Heart right ventricle (tissue), 16 donors: ENCODE measurements at regions not wholly inside any gene's neighbourhood (a gene's known extent, or its start where the extent isn't known, plus 50 kb on each side); places are given as distances from the start of the nearest gene placed in this dataset.

ENCODE experiments used
- ATAC-seq, 8 donors: fragments of 200-7000 bp; cut with Tn5 transposase; one replicate each; pipeline ENCODE4 v1.9.1; 2020; ENCODE audit warnings: mild to moderate bottlenecking in 8 of 8, moderate library complexity in 8 of 8, moderate number of reproducible peaks in 1 of 8
- DNase-seq, 2 donors: peaks; one replicate each; pipeline ENCODE4 v3.0.0-alpha.2; 2020
- H3K27ac ChIP-seq, 10 donors: fragments of 200-600 bp; sonication (generic) in 2 of 10; one replicate each; pipeline versions ENCODE4 v1.5.0 to v1.8.0; 2020 to 2022; ENCODE audit warnings: mild to moderate bottlenecking in 3 of 10
- H3K27me3 ChIP-seq, 7 donors: fragments of 200-600 bp; one replicate each; pipeline ENCODE4 v1.8.0; 2021 to 2022; ENCODE audit warnings: mild to moderate bottlenecking in 2 of 7
- H3K36me3 ChIP-seq, 9 donors: fragments of 200-600 bp; sonication (generic) in 1 of 9; one replicate each; pipeline versions ENCODE4 v1.5.0 to v1.8.0; 2020 to 2022; ENCODE audit warnings: mild to moderate bottlenecking in 2 of 9
- H3K4me1 ChIP-seq, 9 donors: fragments of 200-600 bp; sonication (generic) in 1 of 9; one replicate each; pipeline versions ENCODE4 v1.5.0 to v1.8.0; 2020 to 2022; ENCODE audit warnings: mild to moderate bottlenecking in 4 of 9
- H3K4me3 ChIP-seq, 10 donors: fragments of 200-600 bp; sonication (generic) in 2 of 10; one replicate each; pipeline versions ENCODE4 v1.5.0 to v1.8.0; 2020 to 2022; ENCODE audit warnings: mild to moderate bottlenecking in 7 of 10, moderate library complexity in 2 of 10
- H3K9me3 ChIP-seq, 11 donors: fragments of 200-600 bp in 10 of 11; sonication (generic) in 2 of 11; one replicate each; pipeline versions ENCODE4 v1.5.0 to v1.8.0; 2013 to 2022; ENCODE audit warnings: mild to moderate bottlenecking in 2 of 11, control low read depth in 1 of 11, moderate library complexity in 1 of 11
- WGBS, 2 donors: extraction: QIAGEN DNeasy Blood & Tissue Kit; methylation state at CpG; one replicate each; pipeline ENCODE4 v1.1.7; 2013; ENCODE audit warnings: inconsistent platforms in 1 of 2; 5-methylcytosine and 5-hydroxymethylcytosine counted together
- intact Hi-C, 10 donors: fragments of 100-400 bp; cut with DNase I; formaldehyde crosslinking; loops; one replicate each; pipeline versions ENCODE4 v1.11.1 to v1.14.2; 2022
- TF ChIP-seq, protein P1 (sequence below), 9 donors: fragments of 200-600 bp; sonication (generic) in 2 of 9; IDR thresholded peaks; one replicate each; pipeline versions ENCODE4 v1.5.0 to v1.8.0; 2021 to 2022; ENCODE audit warnings: antibody characterized with exemption in 9 of 9, mild to moderate bottlenecking in 5 of 9, moderate library complexity in 1 of 9
- donor health status: Arrhythmogenic right ventricular cardiomyopathy.
- donor health status: ischemic (EF 13 %, LVEDD 7.1; RV severe dilation, severe dysfunction).
- donor health status: healthy with polysubstance abuse.
- donor health status: DM: no; HTN: yes; CAD: no.
- donor health status: DM: no; HTN: no; CAD: no.
- donor health status: ischemic (EF 25% LVEDD 6.9; RV normal size, moderate dysfunction).
- donor health status: ischemic (EF 25% LVEDD 5.7; RV mildly dilated, moderate dysfunction).
- donor health status: healthy.
- donor health status: DM: yes; HTN: yes; CAD: no.
- donor health status: Ischemic cardiomyopathy.
- donor health status: ischemic (EF 35%, LVEDD 5.7; RV mildly dilated, moderate dysfunction).
- donor health status: nonischemic (EF 11% LVEDD 7.7; RV severe dilation, severe dysfunction).
- donor health status: DM: yes; HTN: yes; CAD: no.
- donor health status: PGD.
- donor health status: ischemic (EF 29% LVEDD 5.4; RV normal size, mild dysfunction).
- donor health status: nonischemic (EF 23%, LVEDD 6.1; RV moderate dilation, normal function).

GRCh38 chr9:79501546-79501945, 70.2 kb upstream of the TLE4 start:
- no peaks in the 10 kb centered on the region for H3K4me1 ChIP-seq
- WGBS, 2 donors: 89 to 91% methylated on average over 2 of the region's 2 CpGs
- H3K27me3 ChIP-seq: peaks cover 0 to 5% (median 0%) of the 10 kb centered on the region in 7 donors

GRCh38 chr9:79507801-79508200, 64.0 kb upstream of the TLE4 start:
- no peak overlapping the region for H3K27ac ChIP-seq
- 82 to 84% methylated on average over 4 of the region's 4 CpGs for WGBS, 2 donors
- H3K27me3 ChIP-seq: no peaks in the 10 kb centered on the region
- DNase-seq (no peak), ATAC-seq (no peak)
- H3K4me1 ChIP-seq: no peaks in the 10 kb centered on the region
- H3K36me3 ChIP-seq: no peaks in the 10 kb centered on the region
- intact Hi-C loops: no loop called here
- H3K9me3 ChIP-seq: no peaks in the 10 kb centered on the region
- TF ChIP-seq, protein P1, sequence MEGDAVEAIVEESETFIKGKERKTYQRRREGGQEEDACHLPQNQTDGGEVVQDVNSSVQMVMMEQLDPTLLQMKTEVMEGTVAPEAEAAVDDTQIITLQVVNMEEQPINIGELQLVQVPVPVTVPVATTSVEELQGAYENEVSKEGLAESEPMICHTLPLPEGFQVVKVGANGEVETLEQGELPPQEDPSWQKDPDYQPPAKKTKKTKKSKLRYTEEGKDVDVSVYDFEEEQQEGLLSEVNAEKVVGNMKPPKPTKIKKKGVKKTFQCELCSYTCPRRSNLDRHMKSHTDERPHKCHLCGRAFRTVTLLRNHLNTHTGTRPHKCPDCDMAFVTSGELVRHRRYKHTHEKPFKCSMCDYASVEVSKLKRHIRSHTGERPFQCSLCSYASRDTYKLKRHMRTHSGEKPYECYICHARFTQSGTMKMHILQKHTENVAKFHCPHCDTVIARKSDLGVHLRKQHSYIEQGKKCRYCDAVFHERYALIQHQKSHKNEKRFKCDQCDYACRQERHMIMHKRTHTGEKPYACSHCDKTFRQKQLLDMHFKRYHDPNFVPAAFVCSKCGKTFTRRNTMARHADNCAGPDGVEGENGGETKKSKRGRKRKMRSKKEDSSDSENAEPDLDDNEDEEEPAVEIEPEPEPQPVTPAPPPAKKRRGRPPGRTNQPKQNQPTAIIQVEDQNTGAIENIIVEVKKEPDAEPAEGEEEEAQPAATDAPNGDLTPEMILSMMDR (IDR thresholded peaks at IDR 0.05): no peak
- H3K4me3 ChIP-seq: no peak overlapping the region

More at GRCh38 chr9:79501546-79501945, 70.2 kb upstream of the TLE4 start:
- TF ChIP-seq, protein P1 (IDR thresholded peaks at IDR 0.05): no peak
- ATAC-seq (no peak), DNase-seq (no peak)
- intact Hi-C loops: no loop called here
- Histone ChIP-seq H3K4me3 (no peak overlapping the region), H3K36me3 (no peaks in the 10 kb centered on the region), H3K9me3 (no peaks in the 10 kb centered on the region), H3K27ac (no peak overlapping the region)

DNA sequence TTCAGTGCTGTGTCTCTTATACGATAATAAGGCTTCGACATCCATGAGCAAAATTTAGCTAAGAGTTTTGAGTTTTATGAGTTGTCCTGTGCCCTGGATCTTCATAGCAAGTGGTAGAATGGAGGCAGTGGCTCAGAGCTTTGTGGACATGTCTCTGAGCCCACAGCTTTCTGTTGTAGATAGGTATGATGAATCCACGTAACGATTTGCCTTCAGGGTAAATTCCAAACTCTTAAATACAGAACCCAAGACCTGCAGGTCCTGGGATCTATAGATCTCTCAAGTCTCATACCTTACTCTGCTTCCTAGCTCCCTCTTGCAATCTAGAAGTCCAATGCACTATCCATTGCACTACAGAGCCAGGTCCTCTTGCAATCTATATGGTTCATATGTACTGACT, 59.5 kb upstream of the TLE4 start:
- TF ChIP-seq, protein P1 (IDR thresholded peaks at IDR 0.05): no peak
- no peak for ATAC-seq
- Histone ChIP-seq H3K9me3 (no peaks in the 10 kb centered on the region), H3K36me3 (no peaks in the 10 kb centered on the region), H3K4me1 (no peaks in the 10 kb centered on the region), H3K27me3 (peaks cover 0 to 3% (median 0%) of the 10 kb centered on the region in 7 donors), H3K27ac (no peak overlapping the region), H3K4me3 (no peak overlapping the region)
- 84 to 93% methylated on average over 4 of the region's 4 CpGs for WGBS, 2 donors
- DNase-seq: no peak
- intact Hi-C loops: no loop called here
